ENCODE measurements at regions not wholly inside any gene's neighbourhood (a gene's known extent, or its start where the extent isn't known, plus 50 kb on each side); places are given as distances from the start of the nearest gene placed in this dataset.

DNA sequence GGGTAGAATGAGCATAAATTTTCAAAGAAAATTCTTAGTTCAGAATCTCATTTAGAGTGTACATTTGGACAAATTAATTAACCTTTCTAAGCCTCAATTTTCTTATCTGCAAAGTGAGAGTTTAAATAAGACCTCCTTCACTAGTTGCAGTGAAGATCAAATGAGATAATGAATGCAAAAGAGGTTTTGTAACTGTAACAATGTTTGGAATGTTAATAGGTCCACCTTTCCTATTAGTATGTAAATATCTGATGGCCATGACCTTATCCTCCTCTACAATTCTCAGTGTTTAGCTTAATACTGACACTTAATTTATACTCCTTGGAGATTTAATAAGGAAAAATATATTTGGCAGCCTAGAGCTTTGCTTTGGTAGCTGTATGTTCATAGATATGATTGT, 138.8 kb downstream of the GABRG1 start:
- Mint-ChIP-seq H3K36me3 (no peaks in the 10 kb centered on the region), H3K9me3 (peaks cover 4% of the 10 kb centered on the region in 2 donors), H3K4me3 (no peak overlapping the region), H3K27ac (no peak overlapping the region), H3K27me3 (no peaks in the 10 kb centered on the region), H3K4me1 (no peaks in the 10 kb centered on the region)
- no peak for DNase-seq
- ATAC-seq (replicated peaks): no peak

DNA sequence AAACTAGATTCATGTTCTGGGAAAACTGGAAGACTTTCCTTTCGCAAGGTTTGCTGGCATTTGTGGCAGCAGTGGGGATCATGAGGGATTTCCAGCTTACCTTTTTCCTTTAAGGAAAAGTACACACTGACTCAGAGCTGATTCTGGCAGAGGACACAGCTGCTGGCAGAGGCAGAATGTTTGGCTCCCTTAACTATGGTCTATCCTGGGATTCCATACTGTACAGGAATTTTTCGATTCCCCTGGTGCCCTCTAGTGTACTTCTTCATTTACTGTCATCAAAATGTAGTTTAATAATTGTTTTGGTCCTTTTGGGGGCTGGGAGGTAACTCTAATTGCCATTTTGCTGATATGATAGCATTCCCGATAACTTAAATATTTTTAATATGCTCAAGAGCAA, 152.7 kb downstream of the GABRG1 start:
- no peak for DNase-seq
- Mint-ChIP-seq H3K9me3 (peaks cover 11 to 14% of the 10 kb centered on the region in 2 donors), H3K36me3 (no peaks in the 10 kb centered on the region), H3K27me3 (no peaks in the 10 kb centered on the region), H3K4me3 (no peak overlapping the region), H3K4me1 (no peaks in the 10 kb centered on the region), H3K27ac (no peak overlapping the region)
- no peak for ATAC-seq (replicated peaks)

DNA sequence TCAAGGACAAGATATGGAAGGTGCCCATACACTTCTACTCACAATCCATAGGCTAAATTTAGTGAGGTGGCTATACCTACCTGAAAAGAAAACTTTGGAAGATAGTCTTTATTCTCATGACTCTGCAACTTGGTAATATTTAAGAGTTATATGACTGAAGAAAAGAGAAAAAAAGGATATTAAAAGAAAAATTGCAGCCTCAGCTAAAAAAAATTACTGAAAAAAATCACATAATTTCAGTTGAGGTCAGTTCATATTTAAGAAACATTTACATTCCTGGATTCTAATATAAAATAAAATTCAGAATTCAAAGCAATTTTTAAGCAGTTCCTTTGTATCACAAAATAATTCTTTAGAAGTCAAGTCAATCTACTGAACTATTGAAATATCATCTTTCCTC, 166.5 kb downstream of the GABRG1 start:
- Mint-ChIP-seq H3K4me3 (no peak overlapping the region), H3K27ac (no peak overlapping the region), H3K36me3 (no peaks in the 10 kb centered on the region), H3K9me3 (peaks cover 0 to 2% of the 10 kb centered on the region in 2 donors), H3K4me1 (no peaks in the 10 kb centered on the region), H3K27me3 (no peaks in the 10 kb centered on the region)
- DNase-seq (no peak), ATAC-seq (replicated peaks) (no peak)

DNA sequence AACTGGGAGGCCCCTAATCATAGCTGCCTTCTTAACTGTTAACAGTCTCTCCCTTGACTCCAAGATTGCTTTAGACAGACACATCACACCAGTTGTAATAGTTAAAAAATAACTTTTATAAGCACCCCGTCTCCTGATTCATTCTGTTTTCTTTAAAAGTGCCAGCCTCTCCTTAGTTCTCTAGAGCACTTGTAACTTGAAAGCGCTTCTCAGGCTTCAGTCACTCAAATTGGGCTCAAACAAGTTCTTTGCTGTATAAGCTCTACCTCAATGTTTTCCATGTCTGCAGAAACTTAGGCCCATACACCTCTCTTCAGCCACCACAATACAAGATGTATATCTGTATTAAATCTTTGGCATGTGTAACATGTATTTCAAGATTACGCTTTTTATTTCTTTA, 169.6 kb downstream of the GABRG1 start:
- Mint-ChIP-seq H3K4me3 (no peak overlapping the region), H3K9me3 (peaks cover 0 to 2% of the 10 kb centered on the region in 2 donors), H3K27me3 (no peaks in the 10 kb centered on the region), H3K4me1 (no peaks in the 10 kb centered on the region), H3K36me3 (no peaks in the 10 kb centered on the region), H3K27ac (no peak overlapping the region)
- ATAC-seq (replicated peaks) (no peak), DNase-seq (no peak)

DNA sequence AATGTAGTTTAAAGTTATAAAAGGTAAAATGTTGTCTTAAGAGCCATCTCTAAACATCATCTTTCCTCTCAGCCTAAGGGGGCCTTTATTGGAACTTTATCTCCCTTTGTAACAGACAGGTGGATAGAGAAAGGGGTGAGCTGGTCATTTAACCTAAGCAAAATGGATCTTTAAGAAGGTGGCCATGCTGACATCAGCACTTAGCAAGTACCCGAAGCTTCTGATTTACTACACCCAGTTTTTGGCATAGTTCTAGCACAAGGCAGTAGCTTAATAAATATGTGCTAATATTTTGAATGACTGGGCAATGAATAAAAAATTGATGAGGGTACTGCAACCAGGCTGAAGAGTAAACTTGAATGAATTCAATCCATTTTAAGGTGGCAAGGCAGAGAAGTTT, 172.7 kb downstream of the GABRG1 start:
- DNase-seq (no peak), ATAC-seq (replicated peaks) (no peak)
- Mint-ChIP-seq H3K9me3 (peaks cover 2 to 3% of the 10 kb centered on the region in 2 donors), H3K36me3 (no peaks in the 10 kb centered on the region), H3K4me1 (no peaks in the 10 kb centered on the region), H3K27me3 (no peaks in the 10 kb centered on the region), H3K27ac (no peak overlapping the region), H3K4me3 (no peak overlapping the region)

DNA sequence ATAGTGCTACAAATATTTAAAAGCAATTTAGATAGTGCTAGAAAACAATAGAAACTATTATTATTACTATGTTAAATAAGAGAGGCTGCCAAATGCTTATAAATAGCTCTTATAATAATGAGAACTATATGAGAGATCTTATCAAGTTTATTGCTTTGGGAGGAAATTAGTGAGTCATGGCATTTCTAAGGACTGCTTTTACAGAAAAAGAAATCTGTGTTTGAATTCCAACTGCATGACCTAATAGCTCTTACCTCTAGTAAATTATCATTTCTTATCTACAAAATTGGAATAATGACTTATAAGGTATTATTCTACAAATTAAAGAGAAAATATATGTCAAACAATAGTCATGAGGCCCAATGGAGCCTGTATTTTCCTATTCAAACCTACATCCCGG, 177.2 kb downstream of the GABRG1 start:
- H3K27ac Mint-ChIP-seq: no peak overlapping the region
- H3K36me3 Mint-ChIP-seq: no peaks in the 10 kb centered on the region
- no peak overlapping the region for H3K4me3 Mint-ChIP-seq
- no peaks in the 10 kb centered on the region for H3K27me3 Mint-ChIP-seq
- no peak for DNase-seq
- H3K9me3 Mint-ChIP-seq: peaks cover 0 to 7% of the 10 kb centered on the region in 2 donors
- ATAC-seq (replicated peaks): no peak
- no peaks in the 10 kb centered on the region for H3K4me1 Mint-ChIP-seq

DNA sequence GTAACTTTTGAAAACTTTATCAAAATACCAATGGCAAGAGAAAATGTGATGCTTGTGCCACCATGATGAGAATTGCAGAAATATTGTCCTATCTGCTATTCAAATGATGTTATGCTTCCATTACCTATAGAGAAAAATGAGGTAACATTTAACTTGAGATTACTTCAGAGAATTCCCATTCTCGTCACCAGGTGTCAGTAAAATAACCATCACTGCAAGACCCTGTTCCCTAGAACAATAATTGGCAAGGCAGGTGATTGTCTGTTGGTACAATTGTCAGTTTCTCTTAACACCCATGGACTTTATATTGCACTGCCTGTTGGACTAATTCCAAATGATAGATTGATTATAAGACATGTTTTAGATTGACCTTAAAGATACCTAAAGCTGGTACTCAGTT, 179.9 kb downstream of the GABRG1 start:
- no peaks in the 10 kb centered on the region for H3K4me1 Mint-ChIP-seq
- no peak overlapping the region for H3K4me3 Mint-ChIP-seq
- DNase-seq (no peak), ATAC-seq (replicated peaks) (no peak)
- H3K27ac Mint-ChIP-seq: no peak overlapping the region
- H3K27me3 Mint-ChIP-seq: no peaks in the 10 kb centered on the region
- no peaks in the 10 kb centered on the region for H3K36me3 Mint-ChIP-seq
- H3K9me3 Mint-ChIP-seq: peaks cover 0 to 7% of the 10 kb centered on the region in 2 donors

DNA sequence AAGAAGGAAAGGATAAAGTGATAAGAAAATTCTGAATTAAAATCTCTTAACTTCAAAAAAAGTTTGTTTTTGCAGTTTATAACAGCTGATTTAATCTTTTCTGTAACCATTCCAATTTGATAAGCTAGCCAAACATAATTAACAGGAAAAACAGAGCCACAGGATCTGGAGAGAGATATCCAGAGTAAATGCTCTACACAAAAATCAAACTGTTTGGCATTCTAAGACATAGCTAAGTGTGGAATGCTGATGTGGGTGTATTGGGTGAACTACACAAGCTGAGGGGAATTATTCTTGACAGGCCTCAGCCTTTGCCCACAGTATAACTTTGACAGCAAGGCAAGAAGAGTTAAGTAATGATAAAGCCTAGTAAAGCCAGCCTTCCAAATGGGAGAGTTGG, 184.8 kb downstream of the GABRG1 start:
- Mint-ChIP-seq H3K27ac (no peak overlapping the region), H3K27me3 (no peaks in the 10 kb centered on the region), H3K9me3 (no peaks in the 10 kb centered on the region), H3K36me3 (no peaks in the 10 kb centered on the region), H3K4me1 (no peaks in the 10 kb centered on the region), H3K4me3 (no peak overlapping the region)
- ATAC-seq (replicated peaks) (no peak), DNase-seq (no peak)

DNA sequence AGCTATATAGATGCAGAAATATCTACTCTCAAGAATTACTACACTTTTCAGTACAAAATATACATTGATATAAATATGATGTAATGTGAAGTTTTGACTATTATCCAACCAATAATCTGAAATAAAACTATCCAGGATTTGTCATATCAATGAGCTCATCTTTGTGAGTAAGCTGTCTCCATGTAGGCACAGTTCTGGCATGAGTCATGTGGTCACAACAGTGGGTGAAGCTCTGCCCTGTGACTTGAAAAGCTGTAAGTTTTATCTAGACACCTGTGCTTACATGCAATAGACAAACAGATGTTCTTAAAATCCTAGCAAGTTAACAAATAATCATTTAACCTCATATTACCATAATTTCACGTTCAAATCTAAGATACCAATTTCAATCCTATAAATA, 192.7 kb downstream of the GABRG1 start:
- DNase-seq (no peak), ATAC-seq (replicated peaks) (no peak)
- peaks cover 0 to 2% of the 10 kb centered on the region in 2 donors for H3K9me3 Mint-ChIP-seq
- H3K27me3 Mint-ChIP-seq: no peaks in the 10 kb centered on the region
- no peaks in the 10 kb centered on the region for H3K36me3 Mint-ChIP-seq
- no peak overlapping the region for H3K4me3 Mint-ChIP-seq
- no peaks in the 10 kb centered on the region for H3K4me1 Mint-ChIP-seq
- H3K27ac Mint-ChIP-seq: no peak overlapping the region

DNA sequence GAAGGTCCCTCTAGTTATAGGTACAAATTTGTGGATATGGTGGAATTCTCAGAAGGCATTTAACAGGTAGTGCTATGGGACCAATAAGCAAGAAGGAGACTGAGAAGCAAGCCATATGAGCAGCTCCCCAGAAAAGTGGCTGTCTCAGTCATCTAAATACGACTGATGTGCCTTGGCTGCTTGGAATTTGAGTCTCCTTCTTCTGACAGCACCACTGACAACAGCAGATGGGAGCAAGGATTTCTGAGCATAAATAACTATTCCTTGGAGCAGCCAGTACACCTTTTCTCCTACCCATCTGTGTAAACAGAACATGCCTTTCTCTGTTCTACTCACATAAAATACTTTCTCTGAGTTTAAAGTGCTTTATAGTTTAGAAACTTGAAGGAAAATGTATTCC, 196.2 kb downstream of the GABRG1 start:
- DNase-seq: no peak
- H3K36me3 Mint-ChIP-seq: no peaks in the 10 kb centered on the region
- H3K4me3 Mint-ChIP-seq: no peak overlapping the region
- H3K27ac Mint-ChIP-seq: no peak overlapping the region
- H3K27me3 Mint-ChIP-seq: no peaks in the 10 kb centered on the region
- ATAC-seq (replicated peaks): no peak
- H3K9me3 Mint-ChIP-seq: peaks cover 0 to 2% of the 10 kb centered on the region in 2 donors
- H3K4me1 Mint-ChIP-seq: no peaks in the 10 kb centered on the region

DNA sequence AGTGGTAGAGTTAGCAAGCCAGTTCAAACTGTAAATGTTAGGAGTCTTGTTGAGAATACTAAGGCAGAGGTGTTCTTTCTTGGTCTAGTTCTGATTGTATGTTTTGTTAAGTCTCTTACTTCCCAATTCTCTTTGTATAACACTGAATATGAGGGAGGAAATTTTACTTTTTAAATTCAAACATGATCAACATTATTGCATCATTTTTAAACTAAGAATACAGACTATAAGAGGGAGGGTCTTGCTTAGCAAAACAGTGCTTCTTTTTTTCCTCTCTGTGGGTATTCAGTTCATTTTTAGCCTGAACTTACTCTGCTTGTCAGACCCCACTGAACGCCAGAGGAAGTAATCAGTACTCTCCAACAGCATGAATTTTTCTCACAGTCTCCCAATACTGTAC, 198.0 kb downstream of the GABRG1 start:
- Mint-ChIP-seq H3K36me3 (no peaks in the 10 kb centered on the region), H3K27me3 (no peaks in the 10 kb centered on the region), H3K4me1 (no peaks in the 10 kb centered on the region), H3K4me3 (no peak overlapping the region), H3K27ac (no peak overlapping the region), H3K9me3 (peaks cover 0 to 2% of the 10 kb centered on the region in 2 donors)
- DNase-seq (no peak), ATAC-seq (replicated peaks) (no peak)

DNA sequence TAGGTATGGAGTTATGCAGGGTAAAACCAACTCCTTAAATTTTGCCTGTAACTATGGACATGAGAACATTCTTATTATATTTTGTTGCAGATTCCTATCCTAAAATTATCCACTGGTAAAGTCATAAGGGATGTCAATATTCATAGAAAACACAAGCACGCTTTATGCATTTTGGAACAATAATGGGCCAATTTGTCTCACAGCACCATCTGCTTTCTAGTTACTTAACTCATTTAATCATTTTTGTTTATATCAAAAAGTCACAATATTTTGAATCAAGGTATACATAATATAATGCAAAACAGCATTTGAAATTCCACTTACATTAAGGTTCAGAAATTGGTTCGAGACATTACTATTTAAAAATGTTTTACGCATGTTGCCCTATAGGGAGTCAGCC, 203.0 kb downstream of the GABRG1 start:
- Mint-ChIP-seq H3K4me1 (no peaks in the 10 kb centered on the region), H3K36me3 (no peaks in the 10 kb centered on the region), H3K9me3 (peaks cover 0 to 6% of the 10 kb centered on the region in 2 donors), H3K27ac (no peak overlapping the region), H3K4me3 (no peak overlapping the region), H3K27me3 (no peaks in the 10 kb centered on the region)
- ATAC-seq (replicated peaks) (no peak), DNase-seq (no peak)

DNA sequence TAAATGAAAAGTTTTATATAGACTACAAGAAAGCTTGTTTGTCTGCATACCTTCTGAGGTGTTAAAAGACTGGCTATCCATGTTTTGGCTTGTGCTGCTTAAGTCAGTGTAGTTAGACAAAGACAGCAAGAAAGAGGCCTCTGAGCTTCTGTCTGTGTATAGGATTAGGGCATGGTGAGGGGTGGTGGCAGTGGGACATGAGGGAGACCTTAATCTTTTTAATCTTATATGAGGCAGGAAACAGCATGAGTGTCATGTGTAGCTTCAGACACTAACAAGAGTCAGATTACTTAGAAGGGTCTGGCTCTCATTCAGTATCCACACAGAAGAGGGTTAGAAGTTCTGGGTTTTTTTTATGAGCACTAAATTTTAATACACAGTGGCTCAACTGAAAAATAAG, 213.3 kb downstream of the GABRG1 start:
- Mint-ChIP-seq H3K36me3 (no peaks in the 10 kb centered on the region), H3K9me3 (peaks cover 0 to 2% of the 10 kb centered on the region in 2 donors), H3K27ac (no peak overlapping the region), H3K4me3 (no peak overlapping the region), H3K27me3 (no peaks in the 10 kb centered on the region), H3K4me1 (no peaks in the 10 kb centered on the region)
- ATAC-seq (replicated peaks) (peak in 1 of 2 donors; percentile 25), DNase-seq (no peak)

DNA sequence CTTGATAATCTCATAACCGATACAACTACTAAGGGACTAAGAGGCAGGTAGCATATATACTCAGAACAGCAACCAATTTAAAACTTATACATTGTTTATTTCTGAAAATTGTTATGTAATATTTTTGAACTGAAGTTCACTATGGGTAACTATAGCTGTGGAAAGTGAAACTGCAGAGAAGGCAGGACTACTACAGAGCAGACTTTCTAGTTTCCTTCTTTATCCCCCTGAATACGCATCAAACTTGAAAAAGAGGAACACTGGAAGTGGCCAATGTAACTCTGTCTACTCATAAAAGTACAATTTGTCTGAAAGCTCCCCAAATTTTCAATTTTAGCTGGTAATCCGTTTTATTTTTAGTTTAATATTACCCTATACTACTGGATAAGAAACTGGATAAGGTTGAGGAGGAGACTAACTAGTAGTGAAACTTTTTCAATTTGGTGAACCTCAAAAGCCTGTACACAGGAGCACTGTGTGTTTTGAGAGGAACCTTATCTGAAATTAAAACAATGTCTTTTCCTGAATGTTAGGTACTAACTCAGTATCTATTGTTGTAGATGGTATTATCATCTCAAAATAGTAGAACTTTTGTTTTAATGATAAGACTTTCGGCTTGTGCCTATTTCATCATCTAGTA, 225.8 kb downstream of the GABRG1 start:
- no peak overlapping the region for H3K4me3 Mint-ChIP-seq
- H3K36me3 Mint-ChIP-seq: no peaks in the 10 kb centered on the region
- no peak for DNase-seq
- H3K4me1 Mint-ChIP-seq: no peaks in the 10 kb centered on the region
- ATAC-seq (replicated peaks): no peak
- H3K27ac Mint-ChIP-seq: no peak overlapping the region
- no peaks in the 10 kb centered on the region for H3K9me3 Mint-ChIP-seq
- H3K27me3 Mint-ChIP-seq: no peaks in the 10 kb centered on the region

DNA sequence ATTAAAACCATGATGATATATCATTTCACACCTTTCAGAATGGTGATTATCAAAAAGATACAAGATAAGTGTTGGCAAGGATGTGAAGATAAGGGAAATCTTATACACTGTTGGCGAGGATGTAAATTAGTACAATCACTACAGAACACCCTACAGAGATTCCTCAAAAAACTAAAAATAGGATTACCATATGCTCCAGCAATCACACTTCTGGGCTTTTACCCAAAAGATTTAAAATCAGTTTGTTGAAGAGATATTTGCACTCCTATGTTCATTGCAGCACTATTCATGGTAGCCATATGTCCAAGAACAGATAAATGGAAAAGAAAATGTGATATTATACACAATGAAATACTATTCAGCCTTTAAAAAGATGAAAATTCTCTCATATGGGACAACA, 240.4 kb downstream of the GABRG1 start:
- Mint-ChIP-seq H3K27me3 (no peaks in the 10 kb centered on the region), H3K9me3 (peaks cover 12 to 15% of the 10 kb centered on the region in 2 donors), H3K4me3 (no peak overlapping the region), H3K4me1 (no peaks in the 10 kb centered on the region), H3K27ac (no peak overlapping the region), H3K36me3 (no peaks in the 10 kb centered on the region)
- DNase-seq (no peak), ATAC-seq (replicated peaks) (no peak)
